Pancreas (tissue), 10 donors: ENCODE measurements at regions not wholly inside any gene's neighbourhood (a gene's known extent, or its start where the extent isn't known, plus 50 kb on each side); places are given as distances from the start of the nearest gene placed in this dataset.

ENCODE experiments used
- ATAC-seq, 4 donors: fragments of 200-7000 bp; cut with Tn5 transposase; one replicate each; pipeline versions ENCODE4 v1.8.0 to v1.9.1; 2020; ENCODE audit warnings: mild to moderate bottlenecking in 4 of 4, moderate library complexity in 4 of 4
- DNase-seq, 6 donors: peaks; one replicate each; pipeline ENCODE4 v3.0.0-alpha.2; 2020
- FAIRE-seq: peaks from 2 replicates; lab custom pipeline; 2012; peaks lifted over from hg19 to GRCh38; lab: Jason Lieb, UNC
- H3K27ac ChIP-seq, 4 donors: fragments of 200-600 bp; sonication (generic); 1 replicate in 3 of 4; 2 replicates in 1 of 4; pipeline versions ENCODE4 v1.5.0 to v1.8.0; 2020
- H3K27me3 ChIP-seq, 4 donors: fragments of 200-600 bp; one replicate each; pipeline ENCODE4 v1.8.0; 2021
- H3K36me3 ChIP-seq, 3 donors: fragments of 200-600 bp; sonication (generic) in 1 of 3; one replicate each; pipeline versions ENCODE4 v1.5.0 to v1.8.0; 2020 to 2021
- H3K4me1 ChIP-seq, 3 donors: fragments of 200-600 bp; one replicate each; pipeline ENCODE4 v1.8.0; 2021
- H3K4me3 ChIP-seq, 4 donors: fragments of 200-600 bp; sonication (generic) in 2 of 4; one replicate each; pipeline versions ENCODE4 v1.5.0 to v1.8.0; 2020 to 2021
- H3K9me3 ChIP-seq, 4 donors: fragments of 200-600 bp; one replicate each; pipeline ENCODE4 v1.8.0; 2021
- CTCF ChIP-seq, 4 donors: fragments of 200-600 bp; sonication (generic) in 3 of 4; IDR thresholded peaks; one replicate each; pipeline versions ENCODE4 v1.5.0 to v1.8.0; 2021; ENCODE audit warnings: antibody characterized with exemption in 4 of 4
- WGBS, 2 donors: extraction: QIAGEN DNeasy Blood & Tissue Kit; methylation state at CpG; one replicate each; pipeline ENCODE4 v1.1.7; 2013; 5-methylcytosine and 5-hydroxymethylcytosine counted together
- intact Hi-C, 3 donors: fragments of 100-400 bp; cut with DNase I; formaldehyde crosslinking; loops; one replicate each; pipeline versions ENCODE4 v1.11.1 to v1.14.2; 2022
- donor health status: healthy with polysubstance abuse.
- donor health status: DM: no; HTN: no; CAD: no; lungs with moderate emphysema.
- donor health status: DM: no; HTN: no; CAD: no.
- donor health status: control.
- donor health status: control.
- donor health status: Bipolar disorder and iron deficiency.
- donor health status: DM: yes; HTN: yes; CAD: no.
- donor health status: DM: no; HTN: no; CAD: no.
- donor health status: DM: no; HTN: no; CAD: no.
- donor health status: DM: yes; HTN: yes; CAD: no.

- H3K27me3 ChIP-seq, result no peaks in the 10 kb centered on the region
- H3K36me3 ChIP-seq, result no peaks in the 10 kb centered on the region
- peaks cover 0 to 7% (median 0%) of the 10 kb centered on the region in 3 donors for H3K4me1 ChIP-seq
- peak overlapping the region in 1 of 4 donors; percentile 39 for H3K27ac ChIP-seq
- FAIRE-seq, result no peak
- 61 to 76% methylated on average over 1 of the region's 1 CpG for WGBS, 2 donors
- DNase-seq, result no peak
- peak in 3 of 4 donors; percentile 21 to 40 (median 30) for ATAC-seq
- intact Hi-C loops, result no loop called here
- no peaks in the 10 kb centered on the region for H3K9me3 ChIP-seq
- no peak for TF ChIP-seq CTCF (IDR thresholded peaks at IDR 0.05)
- H3K4me3 ChIP-seq, result no peak overlapping the region
Observed at GRCh38 chr3:30308131-30308530, 298.3 kb upstream of the TGFBR2 start.

GRCh38 chr3:30309961-30310954 lies 296.1 kb upstream of the TGFBR2 start:
- H3K27me3 ChIP-seq, result no peaks in the 10 kb centered on the region
- H3K9me3 ChIP-seq, result no peaks in the 10 kb centered on the region
- H3K36me3 ChIP-seq, result no peaks in the 10 kb centered on the region
- 75 to 82% methylated on average over 2 of the region's 2 CpGs for WGBS, 2 donors
- DNase-seq (no peak), FAIRE-seq (no peak), ATAC-seq (peak in 1 of 4 donors; percentile 40)
- no peak overlapping the region for H3K4me3 ChIP-seq
- H3K4me1 ChIP-seq, result peaks cover 0 to 7% (median 0%) of the 10 kb centered on the region in 3 donors
- intact Hi-C loops, result no loop called here
- no peak overlapping the region for H3K27ac ChIP-seq
- no peak for TF ChIP-seq CTCF (IDR thresholded peaks at IDR 0.05)

- FAIRE-seq (no peak), DNase-seq (peak in 3 of 6 donors; percentile 20 to 56 (median 23)), ATAC-seq (no peak)
- no peak overlapping the region for H3K4me3 ChIP-seq
- no peak overlapping the region for H3K27ac ChIP-seq
- H3K27me3 ChIP-seq, result no peaks in the 10 kb centered on the region
- peaks cover 0 to 7% (median 0%) of the 10 kb centered on the region in 3 donors for H3K4me1 ChIP-seq
- TF ChIP-seq CTCF (IDR thresholded peaks at IDR 0.05), result no peak
- no peaks in the 10 kb centered on the region for H3K9me3 ChIP-seq
- no peaks in the 10 kb centered on the region for H3K36me3 ChIP-seq
- WGBS, 2 donors, result 71 to 76% methylated on average over 4 of the region's 4 CpGs
- intact Hi-C loops, result no loop called here
Observed at GRCh38 chr3:30311781-30312180, 294.6 kb upstream of the TGFBR2 start.

GRCh38 chr3:30313840-30314239 lies 292.6 kb upstream of the TGFBR2 start:
- ATAC-seq, result no peak
- intact Hi-C loops, result no loop called here
- Histone ChIP-seq H3K27me3 (no peaks in the 10 kb centered on the region), H3K4me3 (no peak overlapping the region), H3K27ac (no peak overlapping the region), H3K4me1 (no peaks in the 10 kb centered on the region), H3K9me3 (no peaks in the 10 kb centered on the region), H3K36me3 (no peaks in the 10 kb centered on the region)
- DNase-seq, result no peak
- WGBS, 2 donors, result 95 to 97% methylated on average over 2 of the region's 2 CpGs
- no peak for FAIRE-seq
- no peak for TF ChIP-seq CTCF (IDR thresholded peaks at IDR 0.05)
